ENCODE measurements at regions not wholly inside any gene's neighbourhood (a gene's known extent, or its start where the extent isn't known, plus 50 kb on each side); places are given as distances from the start of the nearest gene placed in this dataset.

DNA sequence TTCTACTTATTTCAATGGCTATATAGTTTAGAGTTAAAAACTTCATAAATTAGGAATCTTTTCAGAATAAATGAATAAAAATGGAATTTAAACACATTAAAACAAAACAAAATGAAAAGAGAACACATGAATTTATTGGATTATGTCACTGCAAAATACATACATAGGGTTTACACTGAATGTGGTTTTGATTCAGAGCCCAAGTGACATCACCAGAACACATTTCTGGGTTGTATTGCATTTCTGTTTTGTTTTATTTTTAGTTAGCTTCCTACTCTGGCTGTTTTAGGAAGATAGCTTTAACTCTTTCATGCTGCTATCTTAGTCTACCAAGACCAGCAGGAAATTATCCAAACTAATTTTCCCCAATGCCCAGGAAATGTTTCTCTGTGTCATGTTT lies 1935.0 kb downstream of the EFNA5 start:
- no peak for TF ChIP-seq SP1 (IDR thresholded peaks at IDR 0.05)
- no peak for TF ChIP-seq TARDBP (IDR thresholded peaks at IDR 0.05)
- TF ChIP-seq ELF4 (IDR thresholded peaks at IDR 0.05), result no peak
- TF ChIP-seq FOXK2 (IDR thresholded peaks at IDR 0.05), result no peak
- TF ChIP-seq NFRKB (IDR thresholded peaks at IDR 0.05), result no peak
- DNase-seq (ENCODE audit: extremely low spot score), result no peak
- ChIA-PET CTCF (no interaction called here), POLR2A (no interaction called here)

DNA sequence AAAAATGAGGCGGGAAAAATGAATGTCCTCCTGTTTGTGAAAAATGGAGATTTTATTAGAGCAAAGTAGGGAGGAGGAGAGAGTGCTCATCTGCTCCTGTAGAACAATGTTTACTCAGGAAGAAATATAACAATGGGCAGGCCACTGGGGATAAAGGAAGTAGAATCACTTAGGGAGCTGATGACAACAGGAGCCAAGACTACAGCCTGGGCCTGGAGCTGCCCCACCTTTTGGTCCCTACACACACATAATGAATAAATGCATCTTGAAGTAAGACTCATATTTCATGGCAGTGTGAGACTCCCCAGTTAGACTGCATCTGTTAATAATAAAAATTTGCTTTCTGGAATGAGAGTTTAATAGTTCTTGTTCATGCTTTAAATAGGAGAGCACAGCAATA lies 1939.8 kb downstream of the EFNA5 start:
- CTCF ChIA-PET, result no interaction called here
- POLR2A ChIA-PET, result no interaction called here
- no peak for DNase-seq (ENCODE audit: extremely low spot score)
- TF ChIP-seq CTBP1 (IDR thresholded peaks at IDR 0.05; ENCODE audit: borderline replicate concordance), result no peak
- TF ChIP-seq, protein P1, sequence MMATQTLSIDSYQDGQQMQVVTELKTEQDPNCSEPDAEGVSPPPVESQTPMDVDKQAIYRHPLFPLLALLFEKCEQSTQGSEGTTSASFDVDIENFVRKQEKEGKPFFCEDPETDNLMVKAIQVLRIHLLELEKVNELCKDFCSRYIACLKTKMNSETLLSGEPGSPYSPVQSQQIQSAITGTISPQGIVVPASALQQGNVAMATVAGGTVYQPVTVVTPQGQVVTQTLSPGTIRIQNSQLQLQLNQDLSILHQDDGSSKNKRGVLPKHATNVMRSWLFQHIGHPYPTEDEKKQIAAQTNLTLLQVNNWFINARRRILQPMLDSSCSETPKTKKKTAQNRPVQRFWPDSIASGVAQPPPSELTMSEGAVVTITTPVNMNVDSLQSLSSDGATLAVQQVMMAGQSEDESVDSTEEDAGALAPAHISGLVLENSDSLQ (IDR thresholded peaks at IDR 0.05), result no peak
- TF ChIP-seq ZNF384 (IDR thresholded peaks at IDR 0.05), result no peak
- no peak for TF ChIP-seq SP1 (IDR thresholded peaks at IDR 0.05)
- no peak for TF ChIP-seq TARDBP (IDR thresholded peaks at IDR 0.05)
- TF ChIP-seq ARNT (IDR thresholded peaks at IDR 0.05), result no peak
- no peak for TF ChIP-seq FOXA1 (IDR thresholded peaks at IDR 0.05)
- no peak for TF ChIP-seq ELF4 (IDR thresholded peaks at IDR 0.05)
- no peak for TF ChIP-seq L3MBTL2 (conservative IDR thresholded peaks at IDR 0.05)
- TF ChIP-seq LEF1 (IDR thresholded peaks at IDR 0.05; ENCODE audit: borderline replicate concordance), result no peak
- TF ChIP-seq FOXK2 (IDR thresholded peaks at IDR 0.05), result no peak
- no peak for TF ChIP-seq BHLHE40 (IDR thresholded peaks at IDR 0.05; ENCODE audit: borderline replicate concordance)
- no peak for TF ChIP-seq FOXM1 (IDR thresholded peaks at IDR 0.05; ENCODE audit: borderline replicate concordance)
- no peak for TF ChIP-seq NFRKB (IDR thresholded peaks at IDR 0.05)
- no peak for TF ChIP-seq HDGF (IDR thresholded peaks at IDR 0.05; ENCODE audit: borderline replicate concordance)
- TF ChIP-seq SUZ12 (IDR thresholded peaks at IDR 0.05), result no peak

DNA sequence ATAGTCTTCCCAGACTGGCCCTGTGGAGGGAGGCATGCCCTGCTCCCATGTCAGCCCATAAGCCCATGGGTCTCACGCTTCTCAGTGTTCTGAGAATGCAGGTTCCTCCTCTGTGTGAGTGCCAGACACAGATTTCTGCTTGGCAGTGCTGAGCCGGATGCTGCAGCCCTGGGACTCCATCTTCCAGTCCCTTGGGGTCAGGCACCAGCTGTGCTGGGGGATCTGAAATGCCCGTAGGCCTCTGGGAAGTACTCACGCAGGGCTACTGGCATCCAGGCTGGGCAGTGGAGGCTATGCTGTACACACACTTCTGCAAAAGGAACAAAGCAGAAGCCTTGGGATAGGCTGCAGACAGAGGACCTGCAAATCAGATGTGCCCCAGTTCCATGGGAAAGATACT lies 1944.6 kb downstream of the EFNA5 start:
- POLR2A ChIA-PET, result no interaction called here
- no peak for DNase-seq (ENCODE audit: extremely low spot score)
- TF ChIP-seq HDGF (IDR thresholded peaks at IDR 0.05; ENCODE audit: borderline replicate concordance) (no peak), BHLHE40 (IDR thresholded peaks at IDR 0.05; ENCODE audit: borderline replicate concordance) (no peak), NFRKB (IDR thresholded peaks at IDR 0.05) (no peak), FOXK2 (IDR thresholded peaks at IDR 0.05) (no peak), LEF1 (IDR thresholded peaks at IDR 0.05; ENCODE audit: borderline replicate concordance) (no peak), CTBP1 (IDR thresholded peaks at IDR 0.05; ENCODE audit: borderline replicate concordance) (no peak), FOXM1 (IDR thresholded peaks at IDR 0.05; ENCODE audit: borderline replicate concordance) (no peak), SUZ12 (IDR thresholded peaks at IDR 0.05) (no peak), ARNT (IDR thresholded peaks at IDR 0.05) (no peak), L3MBTL2 (conservative IDR thresholded peaks at IDR 0.05) (no peak), ELF4 (IDR thresholded peaks at IDR 0.05) (no peak), ZNF384 (IDR thresholded peaks at IDR 0.05) (no peak), SP1 (IDR thresholded peaks at IDR 0.05) (no peak), FOXA1 (IDR thresholded peaks at IDR 0.05) (no peak)
- TF ChIP-seq, protein P1 (IDR thresholded peaks at IDR 0.05), result no peak
- CTCF ChIA-PET, result no interaction called here

DNA sequence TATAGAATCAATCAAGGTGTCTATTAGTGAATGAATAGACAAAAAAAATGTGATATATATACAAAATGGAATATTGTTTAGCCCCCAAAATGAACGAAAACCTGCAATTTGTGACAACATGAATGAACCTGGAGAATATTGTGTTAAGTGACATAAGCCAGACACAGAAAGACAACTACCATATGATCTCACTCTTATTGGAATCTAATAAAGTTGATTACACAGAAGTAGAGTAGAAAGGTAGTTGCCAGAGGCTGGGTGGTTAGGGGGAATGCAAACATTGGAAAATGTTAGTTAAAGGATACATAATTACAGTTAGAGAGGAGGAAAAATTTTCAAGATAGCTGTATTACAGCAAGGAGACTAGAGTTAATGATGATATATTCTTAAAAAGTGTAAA lies 1962.3 kb downstream of the EFNA5 start:
- no peak for DNase-seq (ENCODE audit: extremely low spot score)
- ChIA-PET POLR2A (no interaction called here), CTCF (no interaction called here)
- TF ChIP-seq TARDBP (IDR thresholded peaks at IDR 0.05) (no peak), CTBP1 (IDR thresholded peaks at IDR 0.05; ENCODE audit: borderline replicate concordance) (no peak), L3MBTL2 (conservative IDR thresholded peaks at IDR 0.05) (no peak), NFRKB (IDR thresholded peaks at IDR 0.05) (no peak), BHLHE40 (IDR thresholded peaks at IDR 0.05; ENCODE audit: borderline replicate concordance) (no peak), LEF1 (IDR thresholded peaks at IDR 0.05; ENCODE audit: borderline replicate concordance) (no peak), FOXA1 (IDR thresholded peaks at IDR 0.05) (no peak), ZNF384 (IDR thresholded peaks at IDR 0.05) (no peak), SUZ12 (IDR thresholded peaks at IDR 0.05) (no peak), ARNT (IDR thresholded peaks at IDR 0.05) (no peak), FOXK2 (IDR thresholded peaks at IDR 0.05) (no peak)

DNA sequence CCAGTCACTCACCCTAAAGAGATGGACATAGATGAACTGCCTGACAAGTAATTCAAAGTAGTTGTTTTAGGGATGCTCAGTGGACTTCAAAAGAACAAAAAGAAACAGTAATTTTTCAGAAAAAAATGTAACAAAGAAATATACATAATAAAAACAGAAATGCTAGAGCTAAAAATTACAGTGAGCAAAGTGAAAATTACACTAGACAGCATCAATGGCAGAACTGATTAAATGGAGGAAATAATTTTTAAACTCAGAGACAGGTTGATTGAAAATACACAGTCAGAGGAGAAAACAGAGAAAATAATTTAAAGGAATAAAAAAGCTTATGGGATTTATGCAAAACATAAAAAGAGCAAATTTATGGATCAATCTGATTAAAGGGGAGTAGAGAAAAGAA lies 1968.4 kb downstream of the EFNA5 start:
- DNase-seq (ENCODE audit: extremely low spot score), result no peak
- TF ChIP-seq, protein P1 (IDR thresholded peaks at IDR 0.05), result no peak
- TF ChIP-seq LEF1 (IDR thresholded peaks at IDR 0.05; ENCODE audit: borderline replicate concordance), result no peak
- no peak for TF ChIP-seq TARDBP (IDR thresholded peaks at IDR 0.05)
- TF ChIP-seq ZNF384 (IDR thresholded peaks at IDR 0.05), result no peak
- no peak for TF ChIP-seq FOXM1 (IDR thresholded peaks at IDR 0.05; ENCODE audit: borderline replicate concordance)
- TF ChIP-seq FOXA1 (IDR thresholded peaks at IDR 0.05), result no peak
- no peak for TF ChIP-seq HDGF (IDR thresholded peaks at IDR 0.05; ENCODE audit: borderline replicate concordance)
- TF ChIP-seq ELF4 (IDR thresholded peaks at IDR 0.05), result no peak
- ChIA-PET POLR2A (no interaction called here), CTCF (no interaction called here)

DNA sequence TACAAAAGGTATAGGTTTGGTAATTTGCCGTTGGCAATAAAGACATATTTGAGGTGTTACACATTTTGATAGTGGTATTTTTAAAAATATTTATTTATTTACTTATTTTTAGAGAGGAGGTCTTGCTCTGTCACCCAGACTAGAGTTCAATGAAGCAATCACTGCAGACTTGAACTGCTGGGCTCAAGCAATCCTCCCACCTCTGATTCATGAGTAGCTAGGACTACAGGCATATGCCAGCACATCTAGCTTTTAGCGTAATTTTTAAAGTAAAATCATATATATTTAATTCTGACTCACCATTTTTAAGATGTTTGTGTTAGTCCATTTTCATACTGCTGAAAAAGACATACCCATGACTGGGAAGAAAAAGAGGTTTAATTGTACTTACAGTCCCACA lies 1974.3 kb downstream of the EFNA5 start:
- CTCF ChIA-PET, result no interaction called here
- TF ChIP-seq ZNF384 (IDR thresholded peaks at IDR 0.05), result no peak
- TF ChIP-seq TARDBP (IDR thresholded peaks at IDR 0.05), result no peak
- no peak for TF ChIP-seq ARNT (IDR thresholded peaks at IDR 0.05)
- no peak for TF ChIP-seq BHLHE40 (IDR thresholded peaks at IDR 0.05; ENCODE audit: borderline replicate concordance)
- TF ChIP-seq SUZ12 (IDR thresholded peaks at IDR 0.05), result no peak
- no peak for TF ChIP-seq ELF4 (IDR thresholded peaks at IDR 0.05)
- TF ChIP-seq, protein P1 (IDR thresholded peaks at IDR 0.05), result no peak
- TF ChIP-seq FOXK2 (IDR thresholded peaks at IDR 0.05), result no peak
- TF ChIP-seq SP1 (IDR thresholded peaks at IDR 0.05), result no peak
- TF ChIP-seq NFRKB (IDR thresholded peaks at IDR 0.05), result no peak
- TF ChIP-seq FOXM1 (IDR thresholded peaks at IDR 0.05; ENCODE audit: borderline replicate concordance), result no peak
- TF ChIP-seq CTBP1 (IDR thresholded peaks at IDR 0.05; ENCODE audit: borderline replicate concordance), result no peak
- no peak for TF ChIP-seq LEF1 (IDR thresholded peaks at IDR 0.05; ENCODE audit: borderline replicate concordance)
- no peak for TF ChIP-seq L3MBTL2 (conservative IDR thresholded peaks at IDR 0.05)
- TF ChIP-seq FOXA1 (IDR thresholded peaks at IDR 0.05), result no peak
- TF ChIP-seq HDGF (IDR thresholded peaks at IDR 0.05; ENCODE audit: borderline replicate concordance), result no peak
- no peak for DNase-seq (ENCODE audit: extremely low spot score)
- POLR2A ChIA-PET, result no interaction called here

All from HEK293T (cell line).